Large intestine (tissue), 3 donors: ENCODE measurements at regions not wholly inside any gene's neighbourhood (a gene's known extent, or its start where the extent isn't known, plus 50 kb on each side); places are given as distances from the start of the nearest gene placed in this dataset.
A peak's percentile ranks its signal among the peaks of the same experiment; 100 is the strongest.

Source experiments
- DNase-seq, 2 donors: peaks; one replicate each; pipeline versions ENCODE4 v3.0.0 to v3.0.0-alpha.2; 2013
- H3K27ac ChIP-seq: one replicate; pipeline ENCODE4 v1.5.1; 2013; ENCODE audit warnings: low read length
- H3K27me3 ChIP-seq: 2 replicates; pipeline ENCODE4 v1.6.1; 2013; ENCODE audit warnings: low read length; ENCODE audit not compliant: control insufficient read depth, insufficient read depth
- H3K36me3 ChIP-seq: 2 replicates; pipeline ENCODE4 v1.6.1; 2013; ENCODE audit warnings: low read length; ENCODE audit not compliant: control insufficient read depth, insufficient read depth
- H3K4me1 ChIP-seq: one replicate; pipeline ENCODE4 v1.6.1; 2013; ENCODE audit warnings: low read length; ENCODE audit not compliant: control insufficient read depth, insufficient read depth
- H3K4me3 ChIP-seq: one replicate; pipeline ENCODE4 v1.5.1; 2013; ENCODE audit warnings: low read length
- H3K9me3 ChIP-seq: one replicate; pipeline ENCODE4 v1.6.1; 2013; ENCODE audit warnings: mild to moderate bottlenecking, low read depth, low read length, moderate library complexity; ENCODE audit not compliant: control insufficient read depth
- WGBS: methylation state at CpG from one replicate; pipeline ENCODE4 v1.1.5; 2013; ENCODE audit warnings: low lambda C conversion rate; ENCODE audit not compliant: insufficient coverage; 5-methylcytosine and 5-hydroxymethylcytosine counted together

GRCh38 chr16:80389338-80389737, 151.5 kb upstream of the DYNLRB2 start:
- WGBS, result no CpG with 5 or more reads among the region's 9 CpGs
- DNase-seq, result no peak
- Histone ChIP-seq H3K27ac (no peak overlapping the region), H3K4me3 (no peak overlapping the region), H3K36me3 (no peaks in the 10 kb centered on the region), H3K4me1 (no peaks in the 10 kb centered on the region), H3K27me3 (no peaks in the 10 kb centered on the region), H3K9me3 (no peaks in the 10 kb centered on the region)

DNA sequence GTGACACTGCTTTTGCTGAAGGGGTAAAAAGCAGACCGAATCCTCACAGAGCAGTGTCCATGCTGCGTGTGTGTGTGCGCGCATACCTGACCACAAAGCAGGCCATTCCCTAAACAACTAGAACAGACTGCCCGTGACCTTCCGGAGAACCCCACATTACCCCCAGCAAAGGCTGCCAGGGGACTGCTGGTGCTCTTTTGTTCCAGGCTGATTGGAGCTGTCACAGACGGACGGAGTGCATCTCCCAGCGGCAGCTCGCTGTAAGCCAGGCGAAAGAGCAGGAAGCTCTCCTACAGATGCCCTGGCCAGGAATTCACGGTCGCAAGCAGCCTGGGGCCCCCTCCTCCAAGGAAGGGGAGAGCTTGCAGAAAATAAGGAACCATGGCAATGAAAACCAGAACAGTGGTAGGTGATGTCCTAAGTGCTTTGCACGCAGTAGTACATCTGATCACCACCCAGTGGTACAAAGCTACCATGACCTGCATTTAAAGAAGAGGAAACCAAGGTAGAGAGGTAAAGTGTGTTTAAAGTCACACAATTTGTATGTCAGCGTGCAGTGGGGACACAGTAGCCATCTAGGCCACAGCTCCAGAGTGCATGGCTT, 153.4 kb upstream of the DYNLRB2 start:
- Histone ChIP-seq H3K27me3 (no peaks in the 10 kb centered on the region), H3K4me3 (no peak overlapping the region), H3K9me3 (no peaks in the 10 kb centered on the region), H3K36me3 (no peaks in the 10 kb centered on the region), H3K4me1 (no peaks in the 10 kb centered on the region), H3K27ac (no peak overlapping the region)
- no CpG with 5 or more reads among the region's 15 CpGs for WGBS
- no peak for DNase-seq

GRCh38 chr16:80384862-80385261, 155.9 kb upstream of the DYNLRB2 start:
- H3K4me1 ChIP-seq, result no peaks in the 10 kb centered on the region
- no peak overlapping the region for H3K27ac ChIP-seq
- no peaks in the 10 kb centered on the region for H3K9me3 ChIP-seq
- no peaks in the 10 kb centered on the region for H3K27me3 ChIP-seq
- H3K4me3 ChIP-seq, result no peak overlapping the region
- no peak for DNase-seq
- no peaks in the 10 kb centered on the region for H3K36me3 ChIP-seq

GRCh38 chr16:80380514-80380913, 160.3 kb upstream of the DYNLRB2 start:
- Histone ChIP-seq H3K9me3 (no peaks in the 10 kb centered on the region), H3K36me3 (no peaks in the 10 kb centered on the region)
- WGBS, result 100% methylated on average over 2 of the region's 4 CpGs

GRCh38 chr16:80377096-80377956, 163.5 kb upstream of the DYNLRB2 start:
- DNase-seq, result no peak
- WGBS, result no CpG with 5 or more reads among the region's 16 CpGs

More at GRCh38 chr16:80380514-80380913, 160.3 kb upstream of the DYNLRB2 start:
- no peaks in the 10 kb centered on the region for H3K27me3 ChIP-seq
- DNase-seq, result no peak
- no peak overlapping the region for H3K27ac ChIP-seq
- H3K4me1 ChIP-seq, result no peaks in the 10 kb centered on the region
- H3K4me3 ChIP-seq, result no peak overlapping the region

DNA sequence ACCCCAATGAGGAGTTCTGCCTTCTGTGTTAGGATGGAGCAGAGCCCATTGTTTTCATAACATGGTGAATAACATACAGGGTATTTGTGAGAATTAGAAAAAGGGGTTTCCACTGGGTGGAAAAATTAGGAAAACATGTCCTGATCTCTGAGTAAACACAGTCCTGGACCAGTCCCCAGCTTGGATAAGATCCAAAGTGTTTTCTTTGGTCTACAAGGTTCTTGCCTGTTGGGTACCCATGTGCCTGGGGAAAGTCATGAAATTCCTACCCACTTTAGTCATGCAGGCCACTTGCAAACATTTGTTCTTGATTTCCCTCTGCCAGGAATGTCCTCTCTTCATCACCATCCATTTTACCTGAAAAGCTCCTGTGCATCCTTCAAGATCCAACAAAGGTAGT, 164.8 kb upstream of the DYNLRB2 start:
- H3K27ac ChIP-seq, result no peak overlapping the region
- H3K27me3 ChIP-seq, result no peaks in the 10 kb centered on the region
- DNase-seq, result no peak

More at GRCh38 chr16:80377096-80377956, 163.5 kb upstream of the DYNLRB2 start:
- Histone ChIP-seq H3K27me3 (no peaks in the 10 kb centered on the region), H3K9me3 (no peaks in the 10 kb centered on the region), H3K4me3 (no peak overlapping the region), H3K27ac (no peak overlapping the region), H3K4me1 (no peaks in the 10 kb centered on the region), H3K36me3 (no peaks in the 10 kb centered on the region)

GRCh38 chr16:80375513-80375912, 165.3 kb upstream of the DYNLRB2 start:
- H3K36me3 ChIP-seq, result no peaks in the 10 kb centered on the region
- no CpG with 5 or more reads among the region's 1 CpG for WGBS
- H3K27me3 ChIP-seq, result no peaks in the 10 kb centered on the region
- no peaks in the 10 kb centered on the region for H3K4me1 ChIP-seq
- no peak overlapping the region for H3K27ac ChIP-seq
- H3K4me3 ChIP-seq, result no peak overlapping the region
- no peaks in the 10 kb centered on the region for H3K9me3 ChIP-seq
- DNase-seq, result no peak

More for the DNA sequence above, 164.8 kb upstream of the DYNLRB2 start:
- H3K36me3 ChIP-seq, result no peaks in the 10 kb centered on the region
- H3K9me3 ChIP-seq, result no peaks in the 10 kb centered on the region
- no peaks in the 10 kb centered on the region for H3K4me1 ChIP-seq
- no peak overlapping the region for H3K4me3 ChIP-seq

DNA sequence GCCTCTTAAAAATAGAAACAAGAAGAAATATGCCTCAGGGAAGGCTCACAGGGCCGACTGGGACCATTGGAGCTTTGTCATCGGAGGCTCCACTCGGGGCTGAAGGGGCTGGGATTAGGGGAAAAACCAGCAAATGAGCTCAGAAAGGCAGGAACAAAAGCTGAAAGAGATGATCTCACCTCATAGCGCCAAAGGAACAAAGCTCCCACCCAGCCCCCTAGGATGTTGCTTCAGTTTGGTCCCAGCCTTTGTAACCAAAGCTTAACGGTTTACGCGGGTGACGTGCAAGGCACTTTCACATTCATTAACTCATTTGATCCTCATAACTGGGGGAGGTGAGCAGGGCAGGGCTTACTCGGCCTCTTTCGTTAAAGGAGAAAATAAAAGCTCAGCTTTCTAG, 168.5 kb upstream of the DYNLRB2 start:
- WGBS, result no CpG with 5 or more reads among the region's 10 CpGs
- Histone ChIP-seq H3K9me3 (no peaks in the 10 kb centered on the region), H3K27me3 (no peaks in the 10 kb centered on the region), H3K36me3 (no peaks in the 10 kb centered on the region), H3K4me3 (no peak overlapping the region), H3K4me1 (no peaks in the 10 kb centered on the region), H3K27ac (no peak overlapping the region)
- no peak for DNase-seq

- Histone ChIP-seq H3K9me3 (no peaks in the 10 kb centered on the region), H3K4me1 (no peaks in the 10 kb centered on the region), H3K27me3 (no peaks in the 10 kb centered on the region), H3K36me3 (no peaks in the 10 kb centered on the region), H3K27ac (no peak overlapping the region), H3K4me3 (no peak overlapping the region)
- DNase-seq, result peak; percentile 31 to 58
- 100% methylated on average over 1 of the region's 7 CpGs for WGBS
Observed at GRCh38 chr16:80369138-80369958, 171.4 kb upstream of the DYNLRB2 start.

GRCh38 chr16:80367037-80367658, 173.6 kb upstream of the DYNLRB2 start:
- WGBS, result 83% methylated on average over 2 of the region's 2 CpGs
- no peak for DNase-seq
- Histone ChIP-seq H3K36me3 (no peaks in the 10 kb centered on the region), H3K27ac (no peak overlapping the region), H3K4me3 (no peak overlapping the region), H3K4me1 (no peaks in the 10 kb centered on the region), H3K27me3 (no peaks in the 10 kb centered on the region), H3K9me3 (no peaks in the 10 kb centered on the region)
